Mesothelial cell of epicardium (in vitro differentiated cells): ENCODE measurements at regions not wholly inside any gene's neighbourhood (a gene's known extent, or its start where the extent isn't known, plus 50 kb on each side); places are given as distances from the start of the nearest gene placed in this dataset.

Experiments
- DNase-seq, 2 experiments: peaks; one replicate each; pipeline ENCODE4 v3.0.0; 2021; ENCODE audit warnings: low spot score in 2 of 2; ENCODE audit not compliant: unreplicated experiment in 2 of 2
- H3K27ac Mint-ChIP-seq: 2 replicates; pipeline ENCODE4 v1.8.0; 2021; ENCODE audit warnings: mixed read lengths
- H3K27me3 Mint-ChIP-seq: 2 replicates; pipeline ENCODE4 v1.8.0; 2021; ENCODE audit warnings: low read depth, mixed read lengths
- H3K36me3 Mint-ChIP-seq: 2 replicates; pipeline ENCODE4 v1.8.0; 2021; ENCODE audit warnings: mixed read lengths
- H3K4me1 Mint-ChIP-seq: 2 replicates; pipeline ENCODE4 v1.8.0; 2021; ENCODE audit warnings: mixed read lengths
- H3K4me3 Mint-ChIP-seq: 2 replicates; pipeline ENCODE4 v1.8.0; 2021; ENCODE audit warnings: mild to moderate bottlenecking, moderate library complexity, mixed read lengths
- H3K9me3 Mint-ChIP-seq: 2 replicates; pipeline ENCODE4 v1.8.0; 2021; ENCODE audit warnings: mixed read lengths
- TF ChIP-seq, protein P1 (sequence below): fragments of 200-600 bp; sonication (generic); IDR thresholded peaks from one replicate; pipeline ENCODE4 v1.5.0; 2021; ENCODE audit warnings: antibody characterized with exemption; ENCODE audit not compliant: unreplicated experiment

DNA sequence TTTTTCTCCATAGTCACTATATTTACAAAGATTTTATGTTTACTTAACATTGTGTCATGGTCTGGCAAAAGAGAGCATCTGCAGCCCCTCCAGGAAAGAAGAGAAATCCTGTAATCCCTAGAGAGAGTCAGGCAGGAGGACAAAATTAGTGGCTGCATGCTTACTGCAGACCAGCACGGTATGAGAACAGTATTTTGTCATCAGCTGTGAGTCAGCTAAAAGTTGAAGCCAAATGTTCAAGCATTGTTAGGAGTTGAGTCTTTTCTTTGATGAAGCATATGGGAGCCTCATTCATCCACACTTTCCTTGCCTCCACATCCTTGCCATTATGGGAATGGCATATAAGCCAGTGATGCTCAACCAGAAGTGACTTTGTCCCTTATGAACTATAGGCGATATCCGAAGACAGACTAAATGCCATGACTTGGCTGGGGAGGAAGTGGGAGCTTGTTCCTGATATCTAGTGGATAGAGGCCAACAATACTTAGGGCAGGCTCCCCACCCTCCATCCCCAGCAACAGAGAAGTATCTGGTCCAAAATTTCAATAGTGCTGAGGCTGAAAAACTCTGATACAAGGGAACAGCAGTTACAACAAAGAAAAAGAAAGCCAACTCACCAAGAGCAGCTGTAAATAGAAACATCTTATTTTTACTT is 112.0 kb upstream of the OR5AK2 start:
- H3K9me3 Mint-ChIP-seq = peaks cover 18% of the 10 kb centered on the region
- H3K4me1 Mint-ChIP-seq = no peaks in the 10 kb centered on the region
- TF ChIP-seq, protein P1, sequence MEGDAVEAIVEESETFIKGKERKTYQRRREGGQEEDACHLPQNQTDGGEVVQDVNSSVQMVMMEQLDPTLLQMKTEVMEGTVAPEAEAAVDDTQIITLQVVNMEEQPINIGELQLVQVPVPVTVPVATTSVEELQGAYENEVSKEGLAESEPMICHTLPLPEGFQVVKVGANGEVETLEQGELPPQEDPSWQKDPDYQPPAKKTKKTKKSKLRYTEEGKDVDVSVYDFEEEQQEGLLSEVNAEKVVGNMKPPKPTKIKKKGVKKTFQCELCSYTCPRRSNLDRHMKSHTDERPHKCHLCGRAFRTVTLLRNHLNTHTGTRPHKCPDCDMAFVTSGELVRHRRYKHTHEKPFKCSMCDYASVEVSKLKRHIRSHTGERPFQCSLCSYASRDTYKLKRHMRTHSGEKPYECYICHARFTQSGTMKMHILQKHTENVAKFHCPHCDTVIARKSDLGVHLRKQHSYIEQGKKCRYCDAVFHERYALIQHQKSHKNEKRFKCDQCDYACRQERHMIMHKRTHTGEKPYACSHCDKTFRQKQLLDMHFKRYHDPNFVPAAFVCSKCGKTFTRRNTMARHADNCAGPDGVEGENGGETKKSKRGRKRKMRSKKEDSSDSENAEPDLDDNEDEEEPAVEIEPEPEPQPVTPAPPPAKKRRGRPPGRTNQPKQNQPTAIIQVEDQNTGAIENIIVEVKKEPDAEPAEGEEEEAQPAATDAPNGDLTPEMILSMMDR = no peak
- DNase-seq = no peak
- no peaks in the 10 kb centered on the region for H3K36me3 Mint-ChIP-seq
- H3K4me3 Mint-ChIP-seq = no peak overlapping the region
- H3K27ac Mint-ChIP-seq = no peak overlapping the region
- peaks cover 2% of the 10 kb centered on the region for H3K27me3 Mint-ChIP-seq

- peaks cover 10% of the 10 kb centered on the region for H3K27me3 Mint-ChIP-seq
- H3K36me3 Mint-ChIP-seq = no peaks in the 10 kb centered on the region
- peaks cover 4% of the 10 kb centered on the region for H3K9me3 Mint-ChIP-seq
- DNase-seq = no peak
- TF ChIP-seq, protein P1 = no peak
- no peak overlapping the region for H3K4me3 Mint-ChIP-seq
- no peaks in the 10 kb centered on the region for H3K4me1 Mint-ChIP-seq
- no peak overlapping the region for H3K27ac Mint-ChIP-seq
Measured at GRCh38 chr11:56855217-56855616, 106.7 kb upstream of the OR9G4 start.

GRCh38 chr11:56852131-56852530 is 103.6 kb upstream of the OR9G4 start:
- H3K9me3 Mint-ChIP-seq = peaks cover 4% of the 10 kb centered on the region
- H3K27ac Mint-ChIP-seq = no peak overlapping the region
- peaks cover 15% of the 10 kb centered on the region for H3K4me1 Mint-ChIP-seq
- TF ChIP-seq, protein P1 = no peak
- H3K27me3 Mint-ChIP-seq = peaks cover 10% of the 10 kb centered on the region
- H3K4me3 Mint-ChIP-seq = no peak overlapping the region
- DNase-seq = no peak
- H3K36me3 Mint-ChIP-seq = no peaks in the 10 kb centered on the region

DNA sequence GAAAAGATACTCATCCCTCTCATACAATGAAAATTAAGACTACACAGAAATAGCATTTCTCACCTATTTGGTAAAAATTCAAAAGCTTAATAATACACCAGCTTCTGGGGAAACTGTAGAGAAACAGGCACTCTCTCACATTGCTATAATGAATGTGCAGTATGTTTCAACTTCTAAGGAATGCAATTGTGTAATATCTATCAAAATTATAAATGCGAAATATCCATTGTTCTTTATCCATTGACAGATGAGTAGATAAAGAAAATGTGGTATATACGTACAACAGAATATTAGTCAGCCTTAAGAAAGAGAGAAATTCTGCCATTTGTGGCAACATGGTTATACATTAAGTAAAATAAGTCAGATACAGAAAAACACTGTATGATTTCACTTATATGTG is 101.4 kb upstream of the OR9G4 start:
- H3K4me1 Mint-ChIP-seq = peaks cover 21% of the 10 kb centered on the region
- H3K36me3 Mint-ChIP-seq = no peaks in the 10 kb centered on the region
- TF ChIP-seq, protein P1 = no peak
- H3K27me3 Mint-ChIP-seq = peaks cover 6% of the 10 kb centered on the region
- H3K4me3 Mint-ChIP-seq = no peak overlapping the region
- no peak for DNase-seq
- no peak overlapping the region for H3K27ac Mint-ChIP-seq
- H3K9me3 Mint-ChIP-seq = peaks cover 4% of the 10 kb centered on the region

DNA sequence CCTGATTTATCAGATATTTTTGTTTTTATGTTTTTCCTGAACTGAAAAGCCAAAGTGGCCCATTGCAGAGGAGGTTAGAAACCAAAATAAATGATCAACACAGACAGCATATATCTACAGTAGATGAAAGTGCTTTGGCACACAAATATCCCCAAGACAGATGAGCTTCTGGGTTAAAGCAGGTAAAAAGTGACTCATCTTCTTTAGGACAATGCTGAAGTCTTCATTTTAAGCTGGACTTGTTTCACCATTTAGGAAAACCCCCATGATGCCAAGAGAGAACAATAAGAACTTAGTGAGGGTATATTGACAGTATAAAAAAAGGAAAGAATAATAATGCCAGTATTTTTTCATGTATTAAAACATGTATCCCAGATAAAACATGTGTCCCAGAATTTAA is 100.8 kb upstream of the OR9G4 start:
- no peak overlapping the region for H3K27ac Mint-ChIP-seq
- H3K9me3 Mint-ChIP-seq = peaks cover 4% of the 10 kb centered on the region
- peaks cover 6% of the 10 kb centered on the region for H3K27me3 Mint-ChIP-seq
- H3K4me1 Mint-ChIP-seq = peaks cover 21% of the 10 kb centered on the region
- H3K4me3 Mint-ChIP-seq = no peak overlapping the region
- no peaks in the 10 kb centered on the region for H3K36me3 Mint-ChIP-seq
- DNase-seq = no peak
- TF ChIP-seq, protein P1 = no peak
